ENCODE measurements at regions not wholly inside any gene's neighbourhood (a gene's known extent, or its start where the extent isn't known, plus 50 kb on each side); places are given as distances from the start of the nearest gene placed in this dataset.

DNA sequence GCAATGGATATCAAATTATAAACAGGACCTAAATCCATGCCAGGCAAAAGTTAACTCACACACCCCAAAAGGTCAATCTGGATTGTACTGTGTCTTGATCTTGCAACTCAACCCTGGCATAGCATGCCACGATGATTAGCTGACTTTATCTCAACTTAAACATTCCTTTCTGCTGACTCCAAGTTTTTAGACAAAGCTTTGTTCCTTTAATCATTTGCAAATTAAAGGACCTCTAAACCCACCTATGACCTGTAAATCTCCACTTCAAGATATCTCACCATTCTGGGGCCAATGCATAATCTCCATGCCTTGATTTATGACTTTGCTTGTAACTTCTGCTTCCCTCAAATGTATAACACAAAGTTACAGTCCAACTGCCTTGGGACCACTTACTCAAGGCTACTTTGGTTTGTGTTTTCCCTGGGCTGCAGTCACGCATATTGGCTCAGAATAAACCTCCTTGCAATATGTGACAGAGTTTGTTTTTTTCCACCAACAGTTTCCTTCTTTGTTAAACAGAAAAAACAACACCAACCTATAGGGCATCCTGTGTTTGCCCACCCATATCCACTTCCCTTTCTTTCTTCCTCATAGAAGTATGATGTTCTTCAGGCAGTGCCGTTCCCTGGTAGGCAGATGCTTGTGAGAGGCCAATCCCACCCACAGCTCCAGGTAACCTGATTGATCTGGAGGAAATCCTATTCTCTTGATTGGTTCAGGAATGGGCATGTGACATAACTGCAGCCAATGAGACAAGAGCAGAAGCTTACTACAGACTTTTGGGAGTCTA, 390.6 kb upstream of the ERCC4 start:
- 36 to 41% (median 41%) methylated on average over 3 of the region's 3 CpGs for WGBS, 3 donors

DNA sequence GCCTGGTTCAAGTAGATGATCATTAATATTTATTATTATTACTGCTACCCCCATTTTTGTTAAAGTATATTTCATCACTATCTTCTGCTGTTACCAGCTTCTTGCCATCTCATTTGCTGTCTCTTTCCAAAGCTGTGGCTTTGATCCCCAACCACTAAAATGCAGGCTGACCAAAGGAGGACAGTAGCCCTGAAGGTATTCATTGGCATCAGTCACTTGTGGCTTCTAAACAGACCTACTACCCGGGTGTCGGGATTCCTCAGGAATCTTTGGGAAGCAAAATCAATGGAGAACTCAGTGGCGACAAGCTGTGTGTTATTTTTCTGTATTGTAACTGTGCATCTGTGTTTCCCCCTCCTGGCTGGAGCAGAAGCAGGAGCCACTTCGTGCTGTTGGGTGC, 379.2 kb upstream of the ERCC4 start:
- no peaks in the 10 kb centered on the region for H3K4me1 ChIP-seq (ENCODE audit: insufficient read depth)
- no peaks in the 10 kb centered on the region for H3K9me3 ChIP-seq
- 76 to 80% (median 79%) methylated on average over 4 of the region's 4 CpGs for WGBS, 3 donors
- intact Hi-C loops (cut with DNase I) = no loop called here
- no peaks in the 10 kb centered on the region for H3K27me3 ChIP-seq
- DNase-seq = no peak
- H3K36me3 ChIP-seq = no peaks in the 10 kb centered on the region
- H3K4me3 ChIP-seq = no peak overlapping the region
- TF ChIP-seq POLR2A (IDR thresholded peaks at IDR 0.05) (no peak), EP300 (IDR thresholded peaks at IDR 0.05) (no peak)
- TF ChIP-seq, protein P1, sequence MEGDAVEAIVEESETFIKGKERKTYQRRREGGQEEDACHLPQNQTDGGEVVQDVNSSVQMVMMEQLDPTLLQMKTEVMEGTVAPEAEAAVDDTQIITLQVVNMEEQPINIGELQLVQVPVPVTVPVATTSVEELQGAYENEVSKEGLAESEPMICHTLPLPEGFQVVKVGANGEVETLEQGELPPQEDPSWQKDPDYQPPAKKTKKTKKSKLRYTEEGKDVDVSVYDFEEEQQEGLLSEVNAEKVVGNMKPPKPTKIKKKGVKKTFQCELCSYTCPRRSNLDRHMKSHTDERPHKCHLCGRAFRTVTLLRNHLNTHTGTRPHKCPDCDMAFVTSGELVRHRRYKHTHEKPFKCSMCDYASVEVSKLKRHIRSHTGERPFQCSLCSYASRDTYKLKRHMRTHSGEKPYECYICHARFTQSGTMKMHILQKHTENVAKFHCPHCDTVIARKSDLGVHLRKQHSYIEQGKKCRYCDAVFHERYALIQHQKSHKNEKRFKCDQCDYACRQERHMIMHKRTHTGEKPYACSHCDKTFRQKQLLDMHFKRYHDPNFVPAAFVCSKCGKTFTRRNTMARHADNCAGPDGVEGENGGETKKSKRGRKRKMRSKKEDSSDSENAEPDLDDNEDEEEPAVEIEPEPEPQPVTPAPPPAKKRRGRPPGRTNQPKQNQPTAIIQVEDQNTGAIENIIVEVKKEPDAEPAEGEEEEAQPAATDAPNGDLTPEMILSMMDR (IDR thresholded peaks at IDR 0.05) = no peak
- H3K27ac ChIP-seq = no peak overlapping the region

More for the DNA sequence above, 390.6 kb upstream of the ERCC4 start:
- no peak for DNase-seq
- Histone ChIP-seq H3K27me3 (no peaks in the 10 kb centered on the region), H3K4me3 (no peak overlapping the region), H3K9me3 (no peaks in the 10 kb centered on the region), H3K36me3 (no peaks in the 10 kb centered on the region), H3K27ac (no peak overlapping the region), H3K4me1 (ENCODE audit: insufficient read depth) (no peaks in the 10 kb centered on the region)
- TF ChIP-seq POLR2A (IDR thresholded peaks at IDR 0.05) = no peak
- TF ChIP-seq, protein P1 (IDR thresholded peaks at IDR 0.05) = no peak
- intact Hi-C loops (cut with DNase I) = no loop called here

DNA sequence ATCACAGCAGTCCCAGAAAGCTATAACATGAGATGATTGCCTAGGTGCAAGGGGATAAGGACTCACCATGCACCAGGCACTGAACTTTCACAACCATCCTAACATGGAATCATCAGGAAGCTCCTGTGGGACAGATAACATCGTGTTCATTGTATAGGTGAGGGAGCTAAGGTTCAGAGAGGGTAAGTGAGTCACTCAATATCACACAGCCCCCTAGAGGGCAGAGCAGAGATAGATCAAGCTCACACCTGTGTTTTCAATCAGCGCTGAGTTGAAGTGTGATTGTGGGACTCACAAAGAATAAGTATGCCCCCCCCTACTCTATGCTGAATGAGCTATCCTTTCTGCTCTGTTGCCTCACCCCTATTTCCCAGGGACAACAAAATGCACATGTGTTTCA, 377.7 kb upstream of the ERCC4 start:
- no peaks in the 10 kb centered on the region for H3K36me3 ChIP-seq
- no peaks in the 10 kb centered on the region for H3K4me1 ChIP-seq (ENCODE audit: insufficient read depth)
- intact Hi-C loops (cut with DNase I) = no loop called here
- TF ChIP-seq EP300 (IDR thresholded peaks at IDR 0.05) (no peak), POLR2A (IDR thresholded peaks at IDR 0.05) (no peak)
- TF ChIP-seq, protein P1 (IDR thresholded peaks at IDR 0.05) = no peak
- H3K9me3 ChIP-seq = no peaks in the 10 kb centered on the region
- no peaks in the 10 kb centered on the region for H3K27me3 ChIP-seq
- H3K4me3 ChIP-seq = no peak overlapping the region
- H3K27ac ChIP-seq = no peak overlapping the region
- 70 to 81% (median 80%) methylated on average over 2 of the region's 2 CpGs for WGBS, 3 donors
- no peak for DNase-seq

DNA sequence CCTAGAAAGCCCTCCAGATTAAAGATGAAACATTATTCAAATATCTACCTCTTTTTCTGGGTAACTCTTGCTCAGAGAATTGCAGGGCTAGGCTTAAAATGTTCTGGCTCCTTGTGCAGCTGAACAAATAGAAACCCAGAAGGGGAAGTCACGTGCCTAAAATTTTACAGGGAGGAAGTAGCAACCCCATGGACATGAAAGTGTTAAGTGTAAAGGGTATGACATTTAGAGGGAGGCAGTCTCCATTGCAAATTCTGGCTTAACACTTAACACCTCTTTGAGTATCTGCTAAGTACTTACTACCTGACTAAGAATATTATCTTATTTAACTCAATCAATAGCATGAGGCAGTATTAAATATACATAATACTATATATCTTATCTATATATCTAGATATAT, 376.1 kb upstream of the ERCC4 start:
- DNase-seq = no peak
- 50 to 58% (median 51%) methylated on average over 1 of the region's 1 CpG for WGBS, 3 donors
- TF ChIP-seq, protein P1 (IDR thresholded peaks at IDR 0.05) = no peak
- no peak for TF ChIP-seq EP300 (IDR thresholded peaks at IDR 0.05)
- TF ChIP-seq POLR2A (IDR thresholded peaks at IDR 0.05) = no peak
- H3K27me3 ChIP-seq = no peaks in the 10 kb centered on the region
- intact Hi-C loops (cut with DNase I) = no loop called here
- H3K27ac ChIP-seq = no peak overlapping the region
- H3K4me1 ChIP-seq (ENCODE audit: insufficient read depth) = no peaks in the 10 kb centered on the region
- H3K36me3 ChIP-seq = no peaks in the 10 kb centered on the region
- H3K4me3 ChIP-seq = no peak overlapping the region
- H3K9me3 ChIP-seq = no peaks in the 10 kb centered on the region
